Smooth muscle cell (in vitro differentiated cells): ENCODE measurements at regions not wholly inside any gene's neighbourhood (a gene's known extent, or its start where the extent isn't known, plus 50 kb on each side); places are given as distances from the start of the nearest gene placed in this dataset.

ENCODE experiments used
- DNase-seq: peaks from one replicate; lab custom pipeline; 2025; ENCODE audit not compliant: unreplicated experiment; lab: John Stamatoyannopoulos, UW
- H2AFZ ChIP-seq: fragments of 200-600 bp; sonication (generic); 2 replicates; pipeline ENCODE4 v1.6.0; 2016; ENCODE audit warnings: antibody characterized with exemption, low read depth, mild to moderate bottlenecking
- H3F3A ChIP-seq: fragments of 200-600 bp; sonication (generic); 2 replicates; pipeline ENCODE4 v1.6.0; 2017; ENCODE audit warnings: antibody characterized with exemption, low read depth
- H3K27ac ChIP-seq: fragments of 200-600 bp; sonication (generic); 2 replicates; pipeline ENCODE4 v1.5.1; 2016; ENCODE audit warnings: low read depth, mild to moderate bottlenecking
- H3K27me3 ChIP-seq: fragments of 200-600 bp; sonication (generic); 2 replicates; pipeline ENCODE4 v1.6.1; 2016; ENCODE audit warnings: low read depth, mild to moderate bottlenecking
- H3K36me3 ChIP-seq: fragments of 200-600 bp; sonication (generic); 2 replicates; pipeline ENCODE4 v1.5.1; 2016; ENCODE audit warnings: low read depth
- H3K4me1 ChIP-seq: fragments of 200-600 bp; sonication (generic); 2 replicates; pipeline ENCODE4 v1.5.1; 2016; ENCODE audit warnings: low read depth
- H3K4me2 ChIP-seq: fragments of 200-600 bp; sonication (generic); 2 replicates; pipeline ENCODE4 v1.6.0; 2016; ENCODE audit warnings: mild to moderate bottlenecking
- H3K4me3 ChIP-seq: fragments of 200-600 bp; sonication (generic); 2 replicates; pipeline ENCODE4 v1.5.1; 2016; ENCODE audit warnings: mild to moderate bottlenecking
- H3K79me2 ChIP-seq: fragments of 200-600 bp; sonication (generic); 2 replicates; pipeline ENCODE4 v1.6.0; 2016; ENCODE audit warnings: low read depth, mild to moderate bottlenecking
- H3K9ac ChIP-seq: fragments of 200-600 bp; sonication (generic); 2 replicates; pipeline ENCODE4 v1.6.0; 2016; ENCODE audit warnings: low read depth
- H3K9me3 ChIP-seq: fragments of 200-600 bp; sonication (generic); replicated peaks from 2 replicates; pipeline ENCODE4 v1.5.1; 2016; ENCODE audit warnings: low read depth
- H4K20me1 ChIP-seq: fragments of 200-600 bp; sonication (generic); 2 replicates; pipeline ENCODE4 v1.6.0; 2016; ENCODE audit warnings: low read depth
- CTCF ChIP-seq: fragments of 200-600 bp; sonication (generic); IDR thresholded peaks from 2 replicates; pipeline ENCODE4 v1.5.1; 2017; ENCODE audit warnings: borderline replicate concordance, mild to moderate bottlenecking, antibody characterized with exemption; ENCODE audit not compliant: insufficient read depth, poor library complexity, severe bottlenecking
- WGBS: methylation state at CpG from one replicate; pipeline ENCODE4 v1.1.7; 2016; ENCODE audit warnings: low lambda C conversion rate; 5-methylcytosine and 5-hydroxymethylcytosine counted together

DNA sequence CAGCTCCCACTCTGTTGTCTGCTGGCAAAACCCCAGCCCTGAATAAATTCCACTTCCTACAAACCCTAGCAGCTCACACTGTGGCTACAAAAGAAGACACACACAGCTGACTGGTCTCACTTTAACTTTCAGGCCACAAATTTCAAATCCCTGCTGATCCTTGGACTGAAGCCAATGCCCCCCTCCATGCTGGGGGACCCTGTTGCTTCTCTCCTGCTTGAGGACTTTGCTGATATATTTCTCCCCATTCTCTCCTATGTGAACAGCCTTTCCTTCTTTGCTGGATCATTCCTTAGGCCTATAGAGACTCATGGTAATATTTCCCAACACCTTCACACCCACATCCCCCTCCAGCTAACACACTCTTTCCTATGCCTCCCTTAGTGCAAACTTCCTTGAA lies 79.6 kb upstream of the ADRA1B start:
- Histone ChIP-seq H3K27me3 (peaks cover 31% of the 10 kb centered on the region), H3K4me2 (no peak overlapping the region), H3K9ac (no peak overlapping the region), H4K20me1 (no peaks in the 10 kb centered on the region), H2AFZ (no peak overlapping the region), H3K36me3 (no peaks in the 10 kb centered on the region), H3K9me3 (no peaks in the 10 kb centered on the region), H3F3A (no peaks in the 10 kb centered on the region), H3K4me1 (no peaks in the 10 kb centered on the region), H3K4me3 (no peak overlapping the region), H3K79me2 (no peaks in the 10 kb centered on the region), H3K27ac (no peak overlapping the region)
- no peak for DNase-seq
- no peak for TF ChIP-seq CTCF

DNA sequence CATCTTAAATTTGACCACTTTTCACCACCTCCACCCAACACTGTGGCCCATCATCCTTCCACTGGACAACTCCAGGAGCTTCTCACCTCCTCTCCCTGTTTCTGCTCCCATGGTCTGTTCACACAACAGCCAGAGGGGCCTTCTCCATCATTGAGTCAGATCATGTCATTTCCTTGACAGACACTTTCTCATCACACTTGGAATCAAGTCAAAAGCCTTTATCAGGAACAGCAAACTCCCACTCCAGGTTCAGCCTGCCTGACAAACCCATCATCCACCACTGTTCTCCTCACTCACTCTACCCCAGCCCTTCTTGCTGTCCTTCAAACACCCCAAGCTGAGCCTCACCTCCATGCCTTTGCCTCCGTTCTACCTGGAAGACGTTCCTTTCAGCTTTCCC lies 78.4 kb upstream of the ADRA1B start:
- Histone ChIP-seq H3K4me3 (no peak overlapping the region), H3F3A (no peaks in the 10 kb centered on the region), H2AFZ (no peak overlapping the region), H3K27me3 (peaks cover 36% of the 10 kb centered on the region), H3K9ac (no peak overlapping the region), H3K36me3 (no peaks in the 10 kb centered on the region), H3K4me2 (no peak overlapping the region), H3K4me1 (no peaks in the 10 kb centered on the region), H4K20me1 (no peaks in the 10 kb centered on the region), H3K9me3 (no peaks in the 10 kb centered on the region), H3K79me2 (no peaks in the 10 kb centered on the region), H3K27ac (no peak overlapping the region)
- 93% methylated on average over 2 of the region's 2 CpGs for WGBS
- no peak for DNase-seq
- TF ChIP-seq CTCF = no peak

DNA sequence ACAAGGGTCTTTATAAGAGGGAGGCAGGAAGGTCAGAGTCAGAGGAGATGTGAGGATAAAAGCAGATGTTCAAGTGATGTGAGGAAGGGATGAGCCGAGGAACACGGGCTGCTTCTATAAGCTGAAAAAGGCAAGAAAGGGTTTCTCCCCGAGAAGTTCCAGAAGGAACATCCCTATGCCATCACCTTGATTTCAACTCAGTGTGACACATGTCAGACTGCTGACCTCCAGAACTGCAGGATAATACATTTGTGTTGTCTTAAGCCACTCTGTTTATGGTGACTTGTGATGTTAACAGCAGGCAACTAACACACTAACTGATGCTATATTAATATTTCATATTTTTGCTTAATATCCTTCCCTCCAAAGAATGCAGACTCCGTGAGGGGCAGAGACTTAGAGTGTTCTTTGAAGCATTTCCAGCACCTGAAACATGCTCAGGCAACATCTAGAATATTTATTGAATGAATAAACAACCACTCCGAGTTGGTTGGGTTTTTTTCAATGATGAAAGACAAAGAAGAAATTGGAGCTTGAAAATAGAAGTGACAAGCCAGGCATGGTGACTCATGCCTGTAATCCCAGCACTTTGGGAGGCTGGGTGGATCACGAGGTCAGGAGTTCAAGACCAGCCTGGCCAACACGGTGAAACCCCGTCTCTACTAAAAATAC lies 77.6 kb upstream of the ADRA1B start:
- no peak overlapping the region for H3K4me3 ChIP-seq
- no peaks in the 10 kb centered on the region for H3K79me2 ChIP-seq

More for the DNA sequence above, 77.6 kb upstream of the ADRA1B start:
- peaks cover 32% of the 10 kb centered on the region for H3K27me3 ChIP-seq
- no peak for DNase-seq
- no peak for TF ChIP-seq CTCF
- H2AFZ ChIP-seq = no peak overlapping the region
- no peaks in the 10 kb centered on the region for H3K4me1 ChIP-seq
- no peak overlapping the region for H3K9ac ChIP-seq
- H3F3A ChIP-seq = no peaks in the 10 kb centered on the region
- no peaks in the 10 kb centered on the region for H3K36me3 ChIP-seq
- H4K20me1 ChIP-seq = no peaks in the 10 kb centered on the region
- no peaks in the 10 kb centered on the region for H3K9me3 ChIP-seq
- H3K27ac ChIP-seq = no peak overlapping the region
- WGBS = 85% methylated on average over 8 of the region's 8 CpGs
- H3K4me2 ChIP-seq = no peak overlapping the region
